MM.1S (cell line): ENCODE measurements at regions not wholly inside any gene's neighbourhood (a gene's known extent, or its start where the extent isn't known, plus 50 kb on each side); places are given as distances from the start of the nearest gene placed in this dataset.

Experiments
- EZH2 ChIP-seq: fragments of 300-600 bp; sonication (generic); optimal IDR thresholded peaks from 2 replicates; pipeline ENCODE3; 2017; ENCODE audit warnings: low read depth, mild to moderate bottlenecking, antibody characterized with exemption, low read length, mixed read lengths
- EZH2phosphoT487 ChIP-seq: fragments of 300-600 bp; sonication (generic); IDR thresholded peaks from 2 replicates; pipeline ENCODE4 v1.6.1; 2018; ENCODE audit warnings: antibody characterized with exemption, low read length
- TF ChIP-seq, protein P1 (sequence below): fragments of 300-600 bp; sonication (generic); IDR thresholded peaks from 2 replicates; pipeline ENCODE4 v1.5.1; 2016; ENCODE audit warnings: antibody characterized with exemption, low read length, mixed read lengths

DNA sequence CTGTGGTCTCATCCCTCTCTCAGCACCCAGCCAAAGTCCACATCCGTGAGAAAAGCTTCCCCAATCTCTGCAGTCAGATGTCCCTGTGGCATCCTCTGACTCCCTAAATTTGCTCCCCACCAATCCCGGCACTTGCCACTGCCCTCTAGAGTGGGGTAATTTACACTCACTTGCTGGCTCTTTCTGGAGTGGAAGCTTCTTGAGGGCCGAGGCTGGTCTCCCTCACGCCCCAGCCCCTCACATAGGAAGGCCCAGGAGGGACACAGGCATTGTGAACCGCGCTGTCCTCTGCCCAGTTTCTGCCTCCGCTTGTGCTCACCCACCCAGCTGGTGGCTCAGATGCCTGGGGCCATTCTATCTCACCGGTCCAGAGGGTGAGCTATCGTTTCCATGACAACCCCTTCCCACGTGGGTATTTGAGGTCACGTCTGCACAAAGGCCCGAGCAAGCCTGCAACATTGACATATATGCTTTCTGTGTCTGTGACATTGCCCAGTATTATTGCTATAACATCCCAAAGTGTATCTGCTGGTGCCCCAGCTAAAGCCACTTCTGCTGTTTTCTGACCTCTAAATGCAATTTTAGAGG lies 97.3 kb upstream of the CTBP2 start:
- TF ChIP-seq, protein P1, sequence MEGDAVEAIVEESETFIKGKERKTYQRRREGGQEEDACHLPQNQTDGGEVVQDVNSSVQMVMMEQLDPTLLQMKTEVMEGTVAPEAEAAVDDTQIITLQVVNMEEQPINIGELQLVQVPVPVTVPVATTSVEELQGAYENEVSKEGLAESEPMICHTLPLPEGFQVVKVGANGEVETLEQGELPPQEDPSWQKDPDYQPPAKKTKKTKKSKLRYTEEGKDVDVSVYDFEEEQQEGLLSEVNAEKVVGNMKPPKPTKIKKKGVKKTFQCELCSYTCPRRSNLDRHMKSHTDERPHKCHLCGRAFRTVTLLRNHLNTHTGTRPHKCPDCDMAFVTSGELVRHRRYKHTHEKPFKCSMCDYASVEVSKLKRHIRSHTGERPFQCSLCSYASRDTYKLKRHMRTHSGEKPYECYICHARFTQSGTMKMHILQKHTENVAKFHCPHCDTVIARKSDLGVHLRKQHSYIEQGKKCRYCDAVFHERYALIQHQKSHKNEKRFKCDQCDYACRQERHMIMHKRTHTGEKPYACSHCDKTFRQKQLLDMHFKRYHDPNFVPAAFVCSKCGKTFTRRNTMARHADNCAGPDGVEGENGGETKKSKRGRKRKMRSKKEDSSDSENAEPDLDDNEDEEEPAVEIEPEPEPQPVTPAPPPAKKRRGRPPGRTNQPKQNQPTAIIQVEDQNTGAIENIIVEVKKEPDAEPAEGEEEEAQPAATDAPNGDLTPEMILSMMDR, result no peak
- no peak for TF ChIP-seq EZH2phosphoT487
- no peak for TF ChIP-seq EZH2
